ENCODE measurements at regions not wholly inside any gene's neighbourhood (a gene's known extent, or its start where the extent isn't known, plus 50 kb on each side); places are given as distances from the start of the nearest gene placed in this dataset.
"Not testable (repeated sequence)": the region's sequence is repeated elsewhere in the genome, so short reads cannot be mapped to it uniquely, and the experiment has no call there.

GRCh38 chr5:167413506-167413905 is 877.9 kb upstream of the WWC1 start:
- DNase-seq (ENCODE audit: low spot score) = no peak

- DNase-seq (ENCODE audit: low spot score) = no peak
Measured at GRCh38 chr5:167414611-167415010, 876.8 kb upstream of the WWC1 start.

GRCh38 chr5:167415779-167416746 is 875.4 kb upstream of the WWC1 start:
- no peak for DNase-seq (ENCODE audit: low spot score)

- no peak for DNase-seq (ENCODE audit: low spot score)
Measured at GRCh38 chr5:167417662-167418061, 873.8 kb upstream of the WWC1 start.

- no peak for DNase-seq (ENCODE audit: low spot score)
Measured at GRCh38 chr5:167425161-167425560, 866.3 kb upstream of the WWC1 start.

- no peak for DNase-seq (ENCODE audit: low spot score)
Measured at GRCh38 chr5:167426501-167426900, 864.9 kb upstream of the WWC1 start.

- not testable (repeated sequence) for DNase-seq (ENCODE audit: low spot score)
Measured at GRCh38 chr5:167427641-167428040, 863.8 kb upstream of the WWC1 start.

- DNase-seq (ENCODE audit: low spot score) = no peak
Measured at GRCh38 chr5:167440846-167441245, 850.6 kb upstream of the WWC1 start.

- DNase-seq (ENCODE audit: low spot score) = no peak
Measured at GRCh38 chr5:167442922-167443321, 848.5 kb upstream of the WWC1 start.

GRCh38 chr5:167447466-167448375 is 843.7 kb upstream of the WWC1 start:
- no peak for DNase-seq (ENCODE audit: low spot score)

- no peak for DNase-seq (ENCODE audit: low spot score)
Measured at GRCh38 chr5:167448376-167448775, 843.1 kb upstream of the WWC1 start.

GRCh38 chr5:167451076-167451475 is 840.4 kb upstream of the WWC1 start:
- DNase-seq (ENCODE audit: low spot score) = no peak

- no peak for DNase-seq (ENCODE audit: low spot score)
Measured at GRCh38 chr5:167452136-167452535, 839.3 kb upstream of the WWC1 start.

GRCh38 chr5:167453246-167454030 is 838.0 kb upstream of the WWC1 start:
- DNase-seq (ENCODE audit: low spot score) = no peak

GRCh38 chr5:167458412-167458811 is 833.0 kb upstream of the WWC1 start:
- DNase-seq (ENCODE audit: low spot score) = no peak

GRCh38 chr5:167460449-167461020 is 830.9 kb upstream of the WWC1 start:
- no peak for DNase-seq (ENCODE audit: low spot score)

- DNase-seq (ENCODE audit: low spot score) = no peak
Measured at GRCh38 chr5:167463939-167464338, 827.5 kb upstream of the WWC1 start.

- no peak for DNase-seq (ENCODE audit: low spot score)
Measured at GRCh38 chr5:167466992-167467391, 824.5 kb upstream of the WWC1 start.

GRCh38 chr5:167472566-167473108 is 818.8 kb upstream of the WWC1 start:
- no peak for DNase-seq (ENCODE audit: low spot score)

- no peak for DNase-seq (ENCODE audit: low spot score)
Measured at GRCh38 chr5:167478188-167478587, 813.3 kb upstream of the WWC1 start.

GRCh38 chr5:167479779-167480178 is 811.7 kb upstream of the WWC1 start:
- no peak for DNase-seq (ENCODE audit: low spot score)
